ENCODE measurements at regions not wholly inside any gene's neighbourhood (a gene's known extent, or its start where the extent isn't known, plus 50 kb on each side); places are given as distances from the start of the nearest gene placed in this dataset.

DNA sequence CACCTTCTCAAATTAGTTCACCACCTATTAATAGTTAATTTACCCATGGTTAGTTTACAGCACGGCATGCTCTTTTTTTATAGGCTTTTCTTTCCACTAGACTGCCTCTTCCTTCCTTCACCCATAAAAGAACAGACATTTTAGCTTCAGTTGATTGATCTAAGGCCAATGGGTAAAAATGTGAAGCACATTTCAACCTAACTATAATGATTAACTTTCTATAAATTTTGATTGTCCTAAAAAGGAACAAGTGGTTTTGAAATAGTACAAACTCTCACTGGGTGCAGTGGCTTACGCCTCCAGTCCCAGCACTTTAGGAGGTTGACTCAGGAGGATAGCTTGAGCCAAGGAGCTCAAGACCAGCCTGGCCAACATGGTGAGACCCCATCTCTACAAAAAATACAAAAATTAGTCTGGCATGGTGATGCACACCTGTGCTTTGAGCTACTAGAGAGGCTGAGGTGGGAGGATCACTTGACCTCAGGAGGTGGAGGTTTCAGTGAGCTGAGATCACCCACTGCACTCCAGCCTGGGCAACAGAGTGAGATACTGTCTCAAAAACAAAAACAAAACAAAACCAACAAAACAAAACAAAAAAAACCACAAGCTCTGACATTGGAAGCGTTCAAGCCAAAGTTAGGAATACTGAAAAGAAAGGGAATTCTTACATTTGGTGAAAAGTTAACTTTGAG is 89.9 kb upstream of the FAT1 start:
- no peak for DNase-seq (ENCODE audit: low read depth in 2 of 2)
- no peak overlapping the region for H3K4me3 ChIP-seq (replicated peaks in 1 of 2; ENCODE audit: low read depth in 2 of 2, low read length in 2 of 2)
- TF ChIP-seq, protein P1, sequence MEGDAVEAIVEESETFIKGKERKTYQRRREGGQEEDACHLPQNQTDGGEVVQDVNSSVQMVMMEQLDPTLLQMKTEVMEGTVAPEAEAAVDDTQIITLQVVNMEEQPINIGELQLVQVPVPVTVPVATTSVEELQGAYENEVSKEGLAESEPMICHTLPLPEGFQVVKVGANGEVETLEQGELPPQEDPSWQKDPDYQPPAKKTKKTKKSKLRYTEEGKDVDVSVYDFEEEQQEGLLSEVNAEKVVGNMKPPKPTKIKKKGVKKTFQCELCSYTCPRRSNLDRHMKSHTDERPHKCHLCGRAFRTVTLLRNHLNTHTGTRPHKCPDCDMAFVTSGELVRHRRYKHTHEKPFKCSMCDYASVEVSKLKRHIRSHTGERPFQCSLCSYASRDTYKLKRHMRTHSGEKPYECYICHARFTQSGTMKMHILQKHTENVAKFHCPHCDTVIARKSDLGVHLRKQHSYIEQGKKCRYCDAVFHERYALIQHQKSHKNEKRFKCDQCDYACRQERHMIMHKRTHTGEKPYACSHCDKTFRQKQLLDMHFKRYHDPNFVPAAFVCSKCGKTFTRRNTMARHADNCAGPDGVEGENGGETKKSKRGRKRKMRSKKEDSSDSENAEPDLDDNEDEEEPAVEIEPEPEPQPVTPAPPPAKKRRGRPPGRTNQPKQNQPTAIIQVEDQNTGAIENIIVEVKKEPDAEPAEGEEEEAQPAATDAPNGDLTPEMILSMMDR (IDR thresholded peaks at IDR 0.05; ENCODE audit: low read depth, low read length) = no peak

DNA sequence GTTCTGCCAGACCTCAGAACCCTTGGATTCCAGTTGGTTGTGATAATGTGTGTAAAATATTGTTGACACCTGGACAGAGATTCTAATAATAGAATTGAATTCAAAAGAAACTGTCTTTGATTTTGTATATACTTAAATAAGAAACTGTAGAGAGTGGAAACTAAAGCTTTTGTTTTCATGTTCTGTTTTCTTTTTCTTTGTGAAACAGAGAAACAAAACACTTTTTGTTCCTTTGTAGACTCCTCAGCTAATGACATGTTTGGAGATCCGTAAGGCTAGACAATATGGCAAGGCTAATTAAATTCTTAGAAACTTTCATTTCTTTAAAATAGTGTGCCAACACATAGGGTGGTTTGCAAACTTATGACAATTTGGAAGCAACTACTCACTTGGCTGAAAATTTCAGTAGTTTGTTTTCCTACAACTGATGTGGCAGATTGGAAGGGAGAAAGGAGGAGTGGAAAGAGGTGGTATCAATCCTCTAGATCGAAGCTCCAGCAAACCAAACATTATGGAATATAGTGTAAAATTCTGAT is 90.9 kb upstream of the FAT1 start:
- H3K4me3 ChIP-seq (replicated peaks in 1 of 2; ENCODE audit: low read depth in 2 of 2, low read length in 2 of 2) = no peak overlapping the region
- TF ChIP-seq, protein P1 (IDR thresholded peaks at IDR 0.05; ENCODE audit: low read depth, low read length) = no peak
- DNase-seq (ENCODE audit: low read depth in 2 of 2) = no peak

DNA sequence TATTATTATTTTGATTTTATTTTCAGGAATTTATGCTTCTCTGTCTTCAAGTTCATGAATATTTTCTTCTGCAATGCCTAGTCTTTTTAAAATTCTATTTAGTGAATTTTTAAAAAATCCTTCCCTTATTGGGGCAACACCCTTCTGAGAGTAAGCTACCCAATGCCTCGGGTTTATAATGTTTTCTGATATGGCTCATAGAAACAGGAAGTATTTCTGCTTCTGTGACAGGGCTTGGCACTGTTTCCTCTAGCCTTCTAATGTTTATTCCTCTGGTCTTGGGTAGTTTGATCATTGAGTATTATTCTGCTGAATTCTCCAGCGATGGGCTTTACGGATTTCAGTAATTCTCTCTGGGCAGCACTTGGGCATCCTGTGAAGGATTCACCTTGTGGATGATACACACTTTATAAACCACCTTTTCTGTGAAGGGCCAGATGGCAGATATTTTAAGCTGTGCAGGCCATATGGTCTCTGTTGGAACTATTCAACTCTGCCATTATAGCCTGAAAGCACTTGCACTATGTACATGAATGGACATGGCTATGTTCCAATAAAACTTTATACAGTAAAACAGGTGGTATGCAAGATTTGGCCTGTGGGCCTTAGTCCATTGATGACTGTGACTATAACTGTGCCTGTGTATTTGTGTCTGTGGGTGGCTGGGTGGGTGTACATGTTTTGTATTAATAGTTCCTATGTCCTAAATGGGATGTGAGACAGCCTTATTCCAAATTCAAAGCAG is 95.9 kb upstream of the FAT1 start:
- no peak overlapping the region for H3K4me3 ChIP-seq (replicated peaks in 1 of 2; ENCODE audit: low read depth in 2 of 2, low read length in 2 of 2)
- TF ChIP-seq, protein P1 (IDR thresholded peaks at IDR 0.05; ENCODE audit: low read depth, low read length) = no peak
- no peak for DNase-seq (ENCODE audit: low read depth in 2 of 2)

DNA sequence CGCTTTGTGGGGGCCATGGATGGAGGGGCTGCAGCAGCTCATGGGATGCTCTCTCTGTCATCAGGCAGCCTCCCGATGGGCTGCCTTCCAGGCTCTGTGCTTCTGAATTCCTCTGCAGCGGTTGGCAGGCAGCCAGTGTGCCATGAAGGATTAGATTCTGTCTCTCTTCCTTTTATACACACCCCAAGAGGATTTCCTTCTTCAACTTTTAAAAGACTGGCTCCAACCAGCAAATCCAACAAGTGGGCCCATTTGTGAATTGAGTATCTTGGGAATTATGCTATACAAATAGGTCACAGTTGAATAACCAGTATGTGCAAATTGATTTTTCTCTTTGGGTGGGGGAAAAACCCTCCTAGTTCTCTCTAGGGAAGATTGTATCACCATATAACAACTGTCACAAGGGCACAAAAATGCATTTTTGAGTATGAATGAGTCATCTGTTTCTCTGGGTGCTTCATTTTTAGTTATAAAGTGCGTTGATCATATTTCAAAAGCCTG is 96.8 kb upstream of the FAT1 start:
- peak; percentile 67 to 68 for DNase-seq (ENCODE audit: low read depth in 2 of 2)
- TF ChIP-seq, protein P1 (IDR thresholded peaks at IDR 0.05; ENCODE audit: low read depth, low read length) = no peak
- no peak overlapping the region for H3K4me3 ChIP-seq (replicated peaks in 1 of 2; ENCODE audit: low read depth in 2 of 2, low read length in 2 of 2)

DNA sequence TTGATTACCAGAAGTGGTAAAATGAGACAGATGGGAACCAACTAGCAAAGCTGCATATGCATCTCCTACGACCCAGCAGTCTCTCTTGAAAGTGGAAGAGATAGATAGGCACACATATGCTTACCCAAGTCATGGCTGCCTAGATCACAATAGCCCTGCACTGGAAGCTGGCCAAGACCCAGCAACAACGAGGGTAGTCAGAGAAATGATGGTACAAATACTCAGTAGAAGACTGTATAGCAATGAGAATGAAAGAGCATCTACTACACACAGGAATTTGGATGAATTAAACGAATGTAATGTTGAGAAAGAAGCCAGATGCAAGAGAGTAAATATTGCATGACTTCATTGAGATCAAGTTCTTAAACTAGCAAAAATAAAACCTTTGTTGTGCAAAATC is 100.3 kb upstream of the FAT1 start:
- DNase-seq (ENCODE audit: low read depth in 2 of 2) = peak in 1 of 2 donors; percentile 30
- TF ChIP-seq, protein P1 (IDR thresholded peaks at IDR 0.05; ENCODE audit: low read depth, low read length) = no peak

DNA sequence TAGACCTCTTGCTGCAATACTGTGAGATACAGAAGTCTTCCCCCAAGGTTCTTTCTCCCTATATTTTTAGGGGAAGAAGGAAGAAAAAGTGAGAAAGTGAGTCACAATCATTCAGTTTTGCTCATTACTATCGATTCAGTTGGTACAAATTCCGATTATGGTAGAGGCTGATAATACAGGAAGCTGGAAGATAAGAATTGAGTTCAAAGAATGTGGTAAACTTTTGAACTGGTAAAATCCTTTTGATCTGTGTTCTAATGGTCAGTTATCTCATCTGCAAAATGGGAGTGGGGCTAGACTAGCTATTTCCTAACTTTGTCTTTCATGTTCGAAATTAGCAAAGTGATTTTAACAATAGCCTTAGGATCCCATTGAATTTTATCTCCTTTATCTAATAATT is 101.4 kb upstream of the FAT1 start:
- no peak overlapping the region for H3K4me3 ChIP-seq (replicated peaks in 1 of 2; ENCODE audit: low read depth in 2 of 2, low read length in 2 of 2)
- no peak for DNase-seq (ENCODE audit: low read depth in 2 of 2)
- TF ChIP-seq, protein P1 (IDR thresholded peaks at IDR 0.05; ENCODE audit: low read depth, low read length) = no peak

More for the DNA sequence above, 100.3 kb upstream of the FAT1 start:
- no peak overlapping the region for H3K4me3 ChIP-seq (replicated peaks in 1 of 2; ENCODE audit: low read depth in 2 of 2, low read length in 2 of 2)

Data from cardiac fibroblast (primary cell).